Neural cell (in vitro differentiated cells): ENCODE measurements at regions not wholly inside any gene's neighbourhood (a gene's known extent, or its start where the extent isn't known, plus 50 kb on each side); places are given as distances from the start of the nearest gene placed in this dataset.

Experiments used
- H2AFZ ChIP-seq: fragments of 200-600, 300-800 bp; sonication (generic), shearing (Covaris generic); 2 replicates; pipeline ENCODE4 v1.6.0; 2014; ENCODE audit warnings: low read depth, mild to moderate bottlenecking, antibody characterized with exemption, low read length, moderate library complexity
- H3F3A ChIP-seq: fragments of 200-600 bp; shearing (Covaris generic); 2 replicates; pipeline ENCODE4 v1.6.1; 2016; ENCODE audit warnings: mild to moderate bottlenecking, moderate library complexity, mixed read lengths, antibody characterized with exemption, low read length; ENCODE audit not compliant: insufficient read depth, poor library complexity, severe bottlenecking
- H3K27ac ChIP-seq: fragments of 200-600, 300-800 bp; sonication (generic), shearing (Covaris generic); 2 replicates; pipeline ENCODE4 v1.5.1; 2014; ENCODE audit warnings: mild to moderate bottlenecking, low read length, moderate library complexity
- H3K27me3 ChIP-seq: fragments of 300-800, 200-600 bp; sonication (generic), shearing (Covaris generic); 2 replicates; pipeline ENCODE4 v1.6.0; 2014; ENCODE audit warnings: mild to moderate bottlenecking, low read depth, low read length, moderate library complexity; ENCODE audit not compliant: insufficient read depth
- H3K36me3 ChIP-seq: fragments of 300-800, 200-600 bp; sonication (generic), shearing (Covaris generic); 2 replicates; pipeline ENCODE4 v1.5.1; 2014; ENCODE audit warnings: mild to moderate bottlenecking, antibody characterized with exemption, low read length, moderate library complexity; ENCODE audit not compliant: insufficient read depth
- H3K4me2 ChIP-seq: fragments of 300-800, 200-600 bp; sonication (generic), shearing (Covaris generic); 2 replicates; pipeline ENCODE4 v1.6.0; 2014; ENCODE audit warnings: mild to moderate bottlenecking, low read length
- H3K4me3 ChIP-seq: fragments of 300-800, 200-600 bp; sonication (generic), shearing (Covaris generic); 2 replicates; pipeline ENCODE4 v1.5.1; 2014; ENCODE audit warnings: mild to moderate bottlenecking, low read length, moderate library complexity
- H3K79me2 ChIP-seq: fragments of 200-600 bp; shearing (Covaris generic); replicated peaks from 2 replicates; pipeline ENCODE4 v1.6.0; 2014; ENCODE audit warnings: mild to moderate bottlenecking, low read length, moderate library complexity; ENCODE audit not compliant: insufficient read depth
- H3K9ac ChIP-seq: fragments of 300-800, 200-600 bp; sonication (generic), shearing (Covaris generic); 2 replicates; pipeline ENCODE4 v1.6.1; 2016; ENCODE audit warnings: mild to moderate bottlenecking, low read length, mixed read lengths
- H3K9me2 ChIP-seq: fragments of 200-600 bp; shearing (Covaris generic); 2 replicates; pipeline ENCODE4 v1.6.1; 2016; ENCODE audit warnings: mild to moderate bottlenecking, low read length, mixed read lengths; ENCODE audit not compliant: insufficient read depth
- H3K9me3 ChIP-seq: fragments of 200-600, 300-800 bp; sonication (generic), shearing (Covaris generic); 2 replicates; pipeline ENCODE4 v1.6.1; 2016; ENCODE audit warnings: mild to moderate bottlenecking, mixed run types, low read length, moderate library complexity, mixed read lengths
- H4K20me1 ChIP-seq: fragments of 200-600 bp; shearing (Covaris generic); 2 replicates; pipeline ENCODE4 v1.6.1; 2016; ENCODE audit warnings: mild to moderate bottlenecking, mixed run types; ENCODE audit not compliant: insufficient read depth
- EP300 ChIP-seq: fragments of 450-650 bp; conservative IDR thresholded peaks from 2 replicates; pipeline ENCODE4 v1.6.1; 2014; ENCODE audit warnings: antibody characterized with exemption, mild to moderate bottlenecking, moderate library complexity; ENCODE audit not compliant: poor library complexity, severe bottlenecking
- EZH2 ChIP-seq: fragments of 200-600, 300-800 bp; shearing (Covaris generic), sonication (generic); IDR thresholded peaks from 2 replicates; pipeline ENCODE4 v1.6.1; 2014; ENCODE audit warnings: antibody characterized with exemption, low read length, borderline replicate concordance, mild to moderate bottlenecking; ENCODE audit not compliant: insufficient read depth, poor library complexity, severe bottlenecking
- MXI1 ChIP-seq: fragments of 450-650 bp; conservative IDR thresholded peaks from 2 replicates; pipeline ENCODE4 v1.6.1; 2014; ENCODE audit warnings: antibody characterized with exemption, mild to moderate bottlenecking; ENCODE audit not compliant: poor library complexity, severe bottlenecking
- POLR2AphosphoS5 ChIP-seq: IDR thresholded peaks from 2 replicates; pipeline ENCODE4 v1.6.1; 2012
- RAD21 ChIP-seq: fragments of 450-650 bp; conservative IDR thresholded peaks from 2 replicates; pipeline ENCODE4 v1.6.1; 2014; ENCODE audit warnings: antibody characterized with exemption, mild to moderate bottlenecking, moderate library complexity
- REST ChIP-seq: IDR thresholded peaks from 2 replicates; pipeline ENCODE4 v1.6.1; 2012; ENCODE audit warnings: borderline replicate concordance
- SMC3 ChIP-seq: fragments of 450-650 bp; conservative IDR thresholded peaks from 2 replicates; pipeline ENCODE4 v1.6.1; 2014; ENCODE audit warnings: antibody characterized with exemption, mild to moderate bottlenecking, moderate library complexity; ENCODE audit not compliant: poor library complexity
- TAF1 ChIP-seq: IDR thresholded peaks from 2 replicates; pipeline ENCODE4 v1.6.1; 2012; ENCODE audit warnings: low read depth
- TF ChIP-seq, protein P1 (sequence below): fragments of 450-650 bp; IDR thresholded peaks from 2 replicates; pipeline ENCODE4 v1.5.1; 2014; ENCODE audit warnings: antibody characterized with exemption, mild to moderate bottlenecking, moderate library complexity; ENCODE audit not compliant: poor library complexity, severe bottlenecking

DNA sequence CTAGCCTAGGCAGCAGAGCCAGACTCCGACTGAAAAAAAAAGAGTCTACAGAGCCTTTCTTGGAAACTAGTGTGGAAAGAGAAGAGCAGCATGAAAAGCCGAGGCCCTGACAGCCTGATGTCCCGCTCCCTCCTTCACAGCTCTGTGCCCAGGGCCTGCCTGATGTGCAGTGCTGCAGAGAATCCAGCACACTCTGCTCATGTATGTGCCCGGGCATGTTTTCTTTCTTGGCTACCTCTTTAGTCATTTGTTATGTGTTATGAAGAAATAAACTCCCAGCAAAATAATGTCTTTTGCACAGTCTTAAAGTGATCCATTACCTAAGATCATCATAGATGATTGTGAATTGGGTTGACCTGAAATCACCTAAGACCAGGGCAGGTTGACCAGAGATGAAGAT is 78.1 kb upstream of the EZR start:
- no peaks in the 10 kb centered on the region for H3K27me3 ChIP-seq
- no peak overlapping the region for H3K4me3 ChIP-seq
- no peaks in the 10 kb centered on the region for H3K79me2 ChIP-seq
- TF ChIP-seq RAD21 (no peak), SMC3 (no peak)
- TF ChIP-seq, protein P1, sequence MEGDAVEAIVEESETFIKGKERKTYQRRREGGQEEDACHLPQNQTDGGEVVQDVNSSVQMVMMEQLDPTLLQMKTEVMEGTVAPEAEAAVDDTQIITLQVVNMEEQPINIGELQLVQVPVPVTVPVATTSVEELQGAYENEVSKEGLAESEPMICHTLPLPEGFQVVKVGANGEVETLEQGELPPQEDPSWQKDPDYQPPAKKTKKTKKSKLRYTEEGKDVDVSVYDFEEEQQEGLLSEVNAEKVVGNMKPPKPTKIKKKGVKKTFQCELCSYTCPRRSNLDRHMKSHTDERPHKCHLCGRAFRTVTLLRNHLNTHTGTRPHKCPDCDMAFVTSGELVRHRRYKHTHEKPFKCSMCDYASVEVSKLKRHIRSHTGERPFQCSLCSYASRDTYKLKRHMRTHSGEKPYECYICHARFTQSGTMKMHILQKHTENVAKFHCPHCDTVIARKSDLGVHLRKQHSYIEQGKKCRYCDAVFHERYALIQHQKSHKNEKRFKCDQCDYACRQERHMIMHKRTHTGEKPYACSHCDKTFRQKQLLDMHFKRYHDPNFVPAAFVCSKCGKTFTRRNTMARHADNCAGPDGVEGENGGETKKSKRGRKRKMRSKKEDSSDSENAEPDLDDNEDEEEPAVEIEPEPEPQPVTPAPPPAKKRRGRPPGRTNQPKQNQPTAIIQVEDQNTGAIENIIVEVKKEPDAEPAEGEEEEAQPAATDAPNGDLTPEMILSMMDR, result no peak
- no peak overlapping the region for H2AFZ ChIP-seq
- no peaks in the 10 kb centered on the region for H3K36me3 ChIP-seq
- no peaks in the 10 kb centered on the region for H3K9me3 ChIP-seq
- H4K20me1 ChIP-seq, result no peaks in the 10 kb centered on the region
- no peaks in the 10 kb centered on the region for H3F3A ChIP-seq
- H3K9ac ChIP-seq, result no peak overlapping the region
- H3K27ac ChIP-seq, result no peak overlapping the region
- no peak overlapping the region for H3K4me2 ChIP-seq
- no peaks in the 10 kb centered on the region for H3K9me2 ChIP-seq

GRCh38 chr6:158895661-158896060 is 76.5 kb upstream of the EZR start:
- Histone ChIP-seq H3K9ac (no peak overlapping the region), H3K4me3 (no peak overlapping the region), H3F3A (no peaks in the 10 kb centered on the region), H3K79me2 (no peaks in the 10 kb centered on the region), H3K36me3 (no peaks in the 10 kb centered on the region), H3K27ac (no peak overlapping the region), H3K9me3 (no peaks in the 10 kb centered on the region), H3K4me2 (no peak overlapping the region), H4K20me1 (no peaks in the 10 kb centered on the region), H3K9me2 (no peaks in the 10 kb centered on the region), H2AFZ (no peak overlapping the region), H3K27me3 (no peaks in the 10 kb centered on the region)
- TF ChIP-seq, protein P1, result no peak
- TF ChIP-seq MXI1, result no peak
- no peak for TF ChIP-seq RAD21
- TF ChIP-seq EZH2, result no peak

DNA sequence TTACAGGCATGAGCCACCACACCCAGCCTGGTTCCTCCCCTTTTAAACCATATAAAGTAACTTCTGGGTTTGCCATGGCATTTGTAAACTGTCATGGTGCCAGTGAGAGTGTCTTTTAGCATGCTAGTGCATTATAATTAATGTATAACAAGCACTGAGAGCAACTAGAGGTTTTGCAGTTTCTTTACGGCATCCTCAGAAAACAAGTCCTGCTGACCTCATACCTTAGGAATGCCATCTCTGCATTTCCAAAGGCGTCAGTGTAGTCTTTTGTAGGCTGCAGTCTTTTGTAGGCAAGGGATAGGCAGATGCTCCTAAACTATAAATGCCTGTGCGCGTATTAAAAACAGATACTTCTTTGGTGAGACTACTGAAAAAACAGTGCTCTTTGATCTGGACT is 75.0 kb upstream of the EZR start:
- no peak overlapping the region for H3K4me2 ChIP-seq
- H3K27ac ChIP-seq, result no peak overlapping the region
- H3K36me3 ChIP-seq, result no peaks in the 10 kb centered on the region
- H3K4me3 ChIP-seq, result no peak overlapping the region
- no peak overlapping the region for H3K9ac ChIP-seq
- H3K27me3 ChIP-seq, result no peaks in the 10 kb centered on the region
- no peaks in the 10 kb centered on the region for H3F3A ChIP-seq
- H4K20me1 ChIP-seq, result no peaks in the 10 kb centered on the region
- H3K9me2 ChIP-seq, result no peaks in the 10 kb centered on the region
- H3K79me2 ChIP-seq, result no peaks in the 10 kb centered on the region
- TF ChIP-seq, protein P1, result no peak
- no peak for TF ChIP-seq REST
- TF ChIP-seq SMC3, result no peak
- TF ChIP-seq EP300, result no peak
- TF ChIP-seq TAF1, result no peak
- no peak for TF ChIP-seq RAD21
- TF ChIP-seq POLR2AphosphoS5, result no peak
- no peak for TF ChIP-seq MXI1
- TF ChIP-seq EZH2, result no peak
- no peaks in the 10 kb centered on the region for H3K9me3 ChIP-seq
- no peak overlapping the region for H2AFZ ChIP-seq
